GM18511 (cell line): ENCODE measurements at regions not wholly inside any gene's neighbourhood (a gene's known extent, or its start where the extent isn't known, plus 50 kb on each side); places are given as distances from the start of the nearest gene placed in this dataset.

Experiments
- ATAC-seq: cut with Tn5 transposase; IDR thresholded peaks from one replicate; pipeline ENCODE4 v1.9.1; 2021; ENCODE audit warnings: mild to moderate bottlenecking, moderate library complexity; ENCODE audit not compliant: unreplicated experiment

- ATAC-seq = no peak
Observed at GRCh38 chr4:24013668-24014422, 124.0 kb upstream of the PPARGC1A start.

DNA sequence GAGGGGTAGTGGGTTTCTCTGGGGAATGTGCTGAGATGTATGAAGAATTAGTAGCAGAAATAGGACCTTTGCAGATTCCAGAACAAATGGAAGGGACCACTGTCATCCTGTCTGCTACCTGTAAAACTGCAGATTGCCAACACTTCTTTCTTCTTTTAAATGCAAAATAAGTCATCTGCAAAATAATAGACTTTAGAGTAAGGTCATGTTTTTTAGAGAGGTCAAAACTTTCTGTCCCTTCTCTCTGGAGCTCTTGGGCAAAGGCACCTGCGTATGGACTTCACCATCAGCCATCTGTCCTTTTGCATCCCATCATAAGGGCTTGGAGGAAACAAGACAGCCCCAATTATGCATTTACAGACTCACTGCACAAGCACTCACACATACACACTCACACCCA is 121.1 kb upstream of the PPARGC1A start:
- ATAC-seq = no peak

DNA sequence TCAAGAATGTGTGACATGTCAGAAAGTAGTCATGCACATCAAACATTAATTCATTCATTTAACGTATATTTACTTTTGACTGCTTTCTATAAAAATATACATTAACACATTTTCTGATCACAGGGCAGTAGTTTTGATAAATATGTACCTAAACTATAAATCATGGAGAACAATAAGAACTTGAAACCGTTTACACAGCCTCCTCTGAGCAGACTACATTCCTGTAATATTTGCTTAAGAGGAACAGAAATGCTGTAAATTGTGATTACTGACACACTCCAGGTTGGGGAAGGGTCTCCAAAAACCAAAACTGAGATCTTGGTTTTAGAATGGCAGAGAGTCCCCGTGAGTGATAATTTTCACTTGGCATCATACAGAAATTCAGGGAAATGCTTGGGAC is 120.7 kb upstream of the PPARGC1A start:
- no peak for ATAC-seq

DNA sequence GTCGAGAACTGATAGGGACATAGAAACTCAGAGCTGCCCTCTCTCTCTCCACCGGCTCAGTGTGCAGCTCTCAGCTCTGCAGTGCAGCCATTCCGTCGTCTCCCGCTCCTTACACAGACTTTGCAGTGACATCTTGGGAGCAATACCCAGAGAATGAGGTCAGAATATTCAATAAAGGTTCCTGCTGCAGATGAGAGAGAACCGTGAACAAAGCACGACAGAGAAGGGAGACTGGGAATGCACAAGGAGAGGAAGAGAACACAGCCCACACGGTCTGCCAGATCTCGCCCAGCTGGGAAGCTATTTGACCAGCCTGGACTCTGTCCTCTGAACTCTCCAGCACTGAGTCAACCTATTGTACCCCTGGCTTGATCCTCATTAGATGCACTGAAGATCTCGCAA is 118.0 kb upstream of the PPARGC1A start:
- no peak for ATAC-seq

- no peak for ATAC-seq
Observed at GRCh38 chr4:24006269-24006668, 116.4 kb upstream of the PPARGC1A start.

DNA sequence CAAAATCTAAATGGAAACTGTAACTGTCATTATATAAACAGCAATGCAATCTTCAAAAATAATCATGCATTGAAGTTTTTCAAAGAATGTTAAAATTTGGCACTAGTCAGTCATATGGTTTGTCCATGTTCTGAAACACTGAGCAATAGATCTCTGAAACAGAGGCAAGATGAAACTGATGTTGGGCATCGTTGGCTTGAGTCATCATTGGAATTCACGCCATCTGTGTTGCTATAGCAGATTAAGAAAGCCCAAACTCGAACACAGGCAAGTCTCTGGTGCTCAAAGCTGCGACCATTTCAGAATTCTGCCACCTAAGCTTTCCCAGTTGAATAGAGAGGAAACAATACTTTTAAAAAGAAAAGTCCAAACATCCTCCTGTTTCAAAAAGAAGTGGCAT is 114.1 kb upstream of the PPARGC1A start:
- no peak for ATAC-seq

GRCh38 chr4:24003496-24003895 is 113.6 kb upstream of the PPARGC1A start:
- ATAC-seq = no peak

DNA sequence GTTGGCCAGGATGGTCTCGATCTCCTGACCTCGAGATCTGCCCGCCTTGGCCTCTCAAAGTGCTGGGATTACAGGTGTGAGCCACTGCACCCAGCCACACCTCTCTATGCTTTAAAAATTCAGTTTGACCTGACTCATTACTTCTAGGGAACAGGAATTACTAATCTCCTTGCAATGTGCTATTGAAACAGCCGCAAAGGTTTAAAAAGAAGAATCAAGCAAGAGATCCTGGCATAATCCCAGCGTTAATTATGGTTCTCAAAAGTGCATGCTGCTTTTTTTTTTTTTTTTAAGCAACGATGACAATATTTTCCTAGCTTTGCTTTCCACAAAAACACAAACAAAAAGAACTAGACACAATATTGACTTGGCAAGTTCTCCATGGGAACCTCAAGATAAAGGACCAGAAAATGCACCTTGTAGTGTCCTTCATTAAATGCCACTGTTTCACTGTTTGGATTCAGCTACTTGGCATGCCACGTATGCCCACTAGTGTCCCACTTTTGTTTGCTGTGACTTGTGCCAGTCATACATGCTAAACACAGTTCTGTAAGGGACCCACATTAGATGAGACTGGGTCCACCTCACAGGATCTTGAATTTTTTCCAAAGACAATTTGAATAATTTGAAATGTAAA is 112.6 kb upstream of the PPARGC1A start:
- no peak for ATAC-seq

DNA sequence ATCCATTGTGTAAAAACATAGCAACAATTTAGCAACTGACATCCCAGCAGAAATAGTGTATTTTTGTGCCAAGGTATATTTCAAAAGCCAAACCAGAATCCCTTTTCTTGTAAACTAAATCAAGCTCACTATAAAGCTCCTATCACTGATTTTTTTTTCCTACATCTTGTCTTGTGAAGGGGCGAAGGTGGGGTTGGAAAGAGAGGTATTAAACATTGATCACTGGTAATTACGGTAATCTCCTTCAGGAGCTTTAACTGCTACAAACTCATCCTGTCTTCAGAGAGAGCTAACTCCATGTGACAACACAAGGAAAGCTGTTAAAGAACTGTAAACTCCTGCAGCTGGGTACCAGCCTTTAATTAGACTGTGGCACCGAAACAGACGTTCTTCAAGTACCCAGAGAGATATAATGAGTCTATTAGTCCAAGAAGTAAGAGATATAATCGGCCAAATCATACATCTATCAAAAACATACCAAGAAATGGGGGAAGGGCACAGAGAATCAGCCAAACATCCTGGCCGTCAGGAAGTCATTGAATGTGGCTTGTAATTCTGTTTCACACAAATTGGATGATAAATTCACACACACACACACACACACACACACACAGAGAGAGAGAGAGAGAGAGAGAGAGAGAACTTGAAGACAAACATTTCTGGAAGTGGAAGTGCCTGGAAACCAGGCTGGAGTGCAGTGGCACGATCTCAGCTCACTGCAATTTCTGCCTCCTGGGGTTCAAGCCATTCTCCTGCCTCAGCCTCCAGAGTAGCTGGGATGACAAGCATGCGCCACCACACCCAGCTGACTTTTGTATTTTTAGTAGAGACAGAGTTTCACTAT is 111.9 kb upstream of the PPARGC1A start:
- ATAC-seq = no peak

- no peak for ATAC-seq
Observed at GRCh38 chr4:24000470-24000831, 110.6 kb upstream of the PPARGC1A start.

GRCh38 chr4:23999714-24000469 is 110.0 kb upstream of the PPARGC1A start:
- ATAC-seq = no peak

GRCh38 chr4:23993373-23993772 is 103.5 kb upstream of the PPARGC1A start:
- ATAC-seq = no peak

DNA sequence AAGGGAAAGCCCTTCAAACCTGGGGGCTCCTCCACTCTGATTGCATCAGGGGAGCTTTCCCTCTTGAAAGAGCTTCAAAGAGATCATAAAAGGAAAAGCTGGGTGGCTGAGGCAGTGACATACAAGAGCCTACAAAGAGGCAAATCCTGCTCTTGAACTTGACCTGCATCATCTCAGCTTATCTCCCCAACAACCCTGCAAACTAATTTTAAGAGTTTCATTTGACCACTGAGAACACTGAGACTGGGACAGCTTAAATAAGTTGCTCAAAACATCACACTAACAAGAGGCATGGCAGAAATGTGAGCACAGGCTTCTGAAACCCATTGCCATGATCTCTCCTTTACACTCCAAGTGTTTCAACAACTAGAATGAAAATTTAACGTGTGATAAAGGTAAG is 101.6 kb upstream of the PPARGC1A start:
- ATAC-seq = no peak

DNA sequence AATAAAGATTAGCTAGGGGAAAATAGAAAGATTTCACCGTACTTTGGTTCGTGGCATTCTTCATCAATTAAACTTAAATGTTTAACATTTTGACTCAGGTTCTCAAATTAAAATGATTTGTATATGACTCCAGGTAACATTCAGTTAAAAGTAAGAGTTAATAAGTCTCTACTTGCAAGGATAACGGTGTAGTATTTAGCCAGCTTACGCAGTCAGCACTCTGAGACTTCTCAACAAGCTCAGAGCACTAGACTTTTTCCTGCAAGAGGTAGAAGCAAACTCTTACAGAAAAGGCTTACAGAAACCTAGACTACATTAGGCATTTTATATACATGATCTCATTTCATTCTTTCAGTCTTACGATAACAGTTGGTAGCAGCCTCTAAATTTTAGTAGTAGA is 96.4 kb upstream of the PPARGC1A start:
- ATAC-seq = no peak

DNA sequence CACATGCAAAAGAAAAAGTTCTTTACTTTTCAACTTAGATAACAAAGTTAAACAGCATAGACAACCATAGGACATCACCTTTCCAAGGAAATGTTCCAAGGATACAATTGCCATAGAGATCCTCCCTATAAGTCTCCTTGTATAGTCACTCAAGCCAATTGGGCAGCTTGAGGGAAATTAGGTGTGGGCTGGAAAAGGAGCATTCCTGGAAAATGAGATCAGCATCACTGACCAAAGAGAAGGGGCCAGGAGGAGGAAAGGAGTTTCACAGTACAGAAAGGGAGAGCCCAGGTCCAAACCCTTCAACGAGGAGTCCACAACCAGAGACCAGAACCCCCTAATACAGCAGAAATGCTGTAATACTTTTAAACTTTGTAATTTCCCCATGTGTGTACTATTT is 91.5 kb upstream of the PPARGC1A start:
- no peak for ATAC-seq

DNA sequence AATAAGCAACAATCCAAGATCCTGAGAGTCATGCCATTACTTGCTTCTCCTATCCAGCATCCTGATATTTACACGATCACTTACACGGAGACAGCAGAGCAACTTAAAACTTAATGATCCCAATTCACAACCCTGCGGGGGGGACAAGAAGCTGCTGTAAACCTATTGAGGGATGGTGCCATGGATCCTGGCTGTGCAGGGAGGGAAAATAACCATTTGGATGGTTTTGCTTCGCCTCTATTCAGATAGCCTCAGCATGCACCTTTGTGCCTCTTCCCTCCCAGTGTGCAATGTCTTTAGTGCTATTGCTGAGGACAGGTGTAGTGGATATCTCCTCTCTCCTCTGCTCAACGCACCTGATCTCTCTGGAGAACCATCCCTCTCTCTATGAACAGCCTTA is 89.7 kb upstream of the PPARGC1A start:
- ATAC-seq = no peak

DNA sequence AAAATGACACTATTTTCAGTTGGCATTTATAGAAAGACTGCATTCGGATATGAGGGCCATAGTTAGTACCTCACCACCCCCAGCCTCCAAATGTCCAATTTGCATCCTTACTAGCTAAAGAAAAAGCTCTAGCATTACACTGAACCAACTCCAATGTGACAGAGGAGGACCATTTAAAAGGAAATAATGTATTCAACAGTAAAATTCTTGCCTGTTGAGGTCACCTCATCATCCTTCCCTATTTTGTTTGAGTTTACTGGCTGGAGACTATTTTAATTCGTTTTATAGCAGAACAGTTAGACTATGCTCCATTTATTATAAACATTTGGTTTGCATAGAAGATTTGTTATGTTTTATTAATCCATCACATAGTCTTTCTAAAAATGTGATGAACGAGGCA is 88.2 kb upstream of the PPARGC1A start:
- ATAC-seq = no peak

GRCh38 chr4:23976423-23976822 is 86.6 kb upstream of the PPARGC1A start:
- no peak for ATAC-seq

DNA sequence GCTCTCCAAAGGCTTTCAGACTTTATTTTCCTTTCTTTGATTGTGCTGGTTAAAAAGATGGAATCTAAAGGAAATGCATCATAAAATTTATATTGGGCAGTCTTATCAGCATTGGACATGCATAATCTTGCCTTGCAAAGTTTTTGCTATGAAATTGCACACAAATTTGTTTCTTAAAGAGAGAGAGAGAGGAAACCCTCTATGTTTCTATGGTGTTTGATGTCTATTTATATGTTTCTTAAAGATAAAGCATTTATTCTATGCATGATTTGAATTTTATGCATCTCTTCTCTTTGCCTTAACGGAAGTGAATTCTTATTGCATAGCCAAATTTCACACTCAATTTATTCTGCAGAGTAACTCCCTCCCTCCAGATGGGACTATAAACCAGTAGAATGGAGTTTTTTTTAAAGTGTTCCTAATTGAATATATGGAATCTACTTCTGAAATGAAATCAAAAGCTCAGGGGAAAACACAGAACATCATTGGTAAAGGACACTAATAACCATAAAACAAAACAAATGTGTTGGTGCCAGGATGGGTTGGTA is 83.5 kb upstream of the PPARGC1A start:
- no peak for ATAC-seq

DNA sequence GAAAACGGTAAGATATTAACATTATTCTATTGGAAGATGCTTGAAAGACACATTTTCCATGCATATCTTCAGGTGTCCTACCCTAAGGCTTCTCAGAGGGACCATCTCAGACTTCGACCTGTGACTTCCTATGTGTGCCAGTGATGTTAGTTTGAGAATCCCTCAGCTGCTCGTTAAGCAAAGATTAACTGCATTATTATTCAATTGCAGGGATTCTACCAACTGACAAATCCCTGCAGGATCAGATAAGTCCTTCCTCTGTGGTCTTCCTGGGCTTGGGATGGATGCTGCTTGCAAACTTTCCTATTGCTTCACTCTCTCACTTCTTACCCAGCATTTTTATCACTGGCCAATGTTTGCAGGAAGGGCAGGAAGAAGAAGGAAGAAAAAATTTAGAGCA is 83.0 kb upstream of the PPARGC1A start:
- no peak for ATAC-seq

DNA sequence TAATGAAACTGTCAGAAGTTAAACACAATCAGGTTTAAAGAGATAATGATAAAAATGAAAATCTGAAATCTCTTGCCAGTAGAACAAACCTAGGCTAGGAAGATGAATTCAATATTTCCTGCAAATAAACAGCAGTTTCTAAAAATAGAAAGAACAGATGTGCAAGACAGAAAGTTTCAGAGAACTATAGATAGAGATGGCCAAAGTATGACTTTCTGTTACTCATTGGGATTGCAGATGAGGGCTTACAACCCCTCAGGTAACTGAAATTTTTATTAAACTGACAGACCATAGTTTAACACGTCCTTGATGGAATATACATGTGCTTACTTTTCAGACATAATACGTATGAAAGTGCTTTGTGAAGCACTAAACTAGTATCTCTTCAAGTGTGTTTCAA is 82.3 kb upstream of the PPARGC1A start:
- no peak for ATAC-seq
